ENCODE measurements at regions not wholly inside any gene's neighbourhood (a gene's known extent, or its start where the extent isn't known, plus 50 kb on each side); places are given as distances from the start of the nearest gene placed in this dataset.
A peak's percentile ranks its signal among the peaks of the same experiment; 100 is the strongest.

DNA sequence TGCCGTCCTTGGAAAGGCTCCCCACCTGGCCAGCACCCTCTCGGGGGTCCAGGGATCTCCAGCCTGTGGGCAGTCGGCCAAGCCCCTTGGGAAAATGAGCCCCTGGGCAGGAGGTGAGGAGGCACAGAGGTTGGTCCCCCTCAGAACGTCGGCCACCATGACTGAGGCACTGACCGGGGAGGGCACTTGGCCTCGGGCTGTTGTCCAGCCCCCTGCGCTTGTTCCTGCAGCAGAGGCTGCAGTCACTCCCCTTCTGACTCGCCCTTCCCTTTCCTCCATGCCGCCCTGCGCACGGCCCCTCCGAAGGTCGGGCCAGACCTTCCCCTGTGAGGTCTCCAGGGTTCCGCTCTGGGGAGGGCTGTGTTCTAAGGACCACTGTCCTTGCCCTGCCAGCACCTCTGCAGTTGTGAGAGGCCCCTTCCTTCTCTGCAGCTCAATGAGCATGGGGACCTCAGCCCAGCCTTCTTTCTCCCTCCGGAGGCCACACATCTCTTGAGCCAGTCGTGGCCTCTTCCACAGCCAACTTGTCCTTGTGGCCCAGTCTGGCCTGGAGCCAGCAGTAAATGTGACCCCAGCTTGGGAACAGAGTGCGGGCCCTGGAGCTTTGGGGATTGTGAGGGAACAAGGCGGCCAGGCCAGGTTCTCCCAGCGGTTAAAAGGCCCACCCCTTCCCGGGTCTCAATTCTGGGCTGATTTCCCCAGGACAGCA, 195.5 kb downstream of the DLL1 start:
- H3K14ac ChIP-seq (ENCODE audit: low read length), result peak overlapping the region; percentile 32
- H3K27ac ChIP-seq (replicated peaks; ENCODE audit: low read length), result no peak overlapping the region
- H2BK12ac ChIP-seq (ENCODE audit: low read length), result peak overlapping the region; percentile 47
- H2AK5ac ChIP-seq (ENCODE audit: low read depth, low read length), result peak overlapping the region; percentile 92
- no peak overlapping the region for H3K4me3 ChIP-seq (ENCODE audit: low read length in 2 of 2)
- peaks cover 0 to 9% (median 0%) of the 10 kb centered on the region in 3 experiments for H3K27me3 ChIP-seq (ENCODE audit: control insufficient read depth in 3 of 3, insufficient read depth in 3 of 3, low read depth in 1 of 3, low read length in 3 of 3)
- H3K36me3 ChIP-seq (replicated peaks in 1 of 2; ENCODE audit: control insufficient read depth in 2 of 2, insufficient read depth in 2 of 2, low read length in 2 of 2), result no peaks in the 10 kb centered on the region
- WGBS, 2 donors (ENCODE audit: extremely low coverage in 2 of 2, insufficient read length in 2 of 2, insufficient replicate concordance in 1 of 2), result no CpG with 5 or more reads among the region's 21 CpGs
- no peak overlapping the region for H2BK120ac ChIP-seq (ENCODE audit: low read depth, low read length)
- H3K9me3 ChIP-seq (replicated peaks in 1 of 2; ENCODE audit: control insufficient read depth in 2 of 2, insufficient read depth in 1 of 2, low read depth in 1 of 2, low read length in 2 of 2), result no peaks in the 10 kb centered on the region
- H3K4me2 ChIP-seq (ENCODE audit: insufficient read depth, low read length, poor library complexity, severe bottlenecking), result no peak overlapping the region
- no peak overlapping the region for H3K4ac ChIP-seq (ENCODE audit: low read length)
- no peak overlapping the region for H4K8ac ChIP-seq (ENCODE audit: low read depth, low read length)
- H2BK15ac ChIP-seq (ENCODE audit: low read length), result peak overlapping the region; percentile 65
- H3K23ac ChIP-seq (ENCODE audit: low read depth, low read length, poor library complexity), result no peak overlapping the region
- DNase-seq (ENCODE audit: low spot score), result no peak
- peaks cover 0 to 18% of the 10 kb centered on the region in 2 donors for H3K4me1 ChIP-seq (ENCODE audit: control insufficient read depth in 2 of 2, insufficient read depth in 1 of 2, low read depth in 1 of 2, low read length in 2 of 2)
- peak overlapping the region; percentile 30 for H2BK5ac ChIP-seq (ENCODE audit: low read length)
- H3K18ac ChIP-seq (ENCODE audit: low read length), result peak overlapping the region; percentile 50
- H3K9ac ChIP-seq (ENCODE audit: low read depth, low read length, poor library complexity), result no peak overlapping the region
- H2AFZ ChIP-seq (ENCODE audit: low read length), result no peak overlapping the region
- no peak overlapping the region for H4K91ac ChIP-seq (ENCODE audit: low read depth, low read length, poor library complexity)
- no peaks in the 10 kb centered on the region for H3K79me1 ChIP-seq (ENCODE audit: low read depth, low read length)

GRCh38 chr6:170094686-170095272, 196.1 kb downstream of the DLL1 start:
- Histone ChIP-seq H3K4me2 (ENCODE audit: insufficient read depth, low read length, poor library complexity, severe bottlenecking) (no peak overlapping the region), H3K4ac (ENCODE audit: low read length) (no peak overlapping the region), H3K27me3 (ENCODE audit: control insufficient read depth in 3 of 3, insufficient read depth in 3 of 3, low read depth in 1 of 3, low read length in 3 of 3) (peaks cover 0 to 7% (median 0%) of the 10 kb centered on the region in 3 experiments), H2BK12ac (ENCODE audit: low read length) (peak overlapping the region; percentile 47), H3K14ac (ENCODE audit: low read length) (peak overlapping the region; percentile 3), H2BK15ac (ENCODE audit: low read length) (peak overlapping the region; percentile 65), H3K23ac (ENCODE audit: low read depth, low read length, poor library complexity) (peak overlapping the region; percentile 50), H3K9me3 (replicated peaks in 1 of 2; ENCODE audit: control insufficient read depth in 2 of 2, insufficient read depth in 1 of 2, low read depth in 1 of 2, low read length in 2 of 2) (no peaks in the 10 kb centered on the region), H3K79me1 (ENCODE audit: low read depth, low read length) (no peaks in the 10 kb centered on the region), H2BK120ac (ENCODE audit: low read depth, low read length) (peak overlapping the region; percentile 64), H3K18ac (ENCODE audit: low read length) (peak overlapping the region; percentile 84), H3K36me3 (replicated peaks in 1 of 2; ENCODE audit: control insufficient read depth in 2 of 2, insufficient read depth in 2 of 2, low read length in 2 of 2) (no peaks in the 10 kb centered on the region), H2AK5ac (ENCODE audit: low read depth, low read length) (peak overlapping the region; percentile 92), H3K9ac (ENCODE audit: low read depth, low read length, poor library complexity) (no peak overlapping the region), H2AFZ (ENCODE audit: low read length) (no peak overlapping the region), H3K4me3 (ENCODE audit: low read length in 2 of 2) (no peak overlapping the region), H3K27ac (replicated peaks; ENCODE audit: low read length) (no peak overlapping the region), H4K91ac (ENCODE audit: low read depth, low read length, poor library complexity) (no peak overlapping the region), H2BK5ac (ENCODE audit: low read length) (peak overlapping the region; percentile 30), H3K4me1 (ENCODE audit: control insufficient read depth in 2 of 2, insufficient read depth in 1 of 2, low read depth in 1 of 2, low read length in 2 of 2) (peaks cover 0 to 18% of the 10 kb centered on the region in 2 donors), H4K8ac (ENCODE audit: low read depth, low read length) (no peak overlapping the region)
- WGBS, 2 donors (ENCODE audit: extremely low coverage in 2 of 2, insufficient read length in 2 of 2, insufficient replicate concordance in 1 of 2), result no CpG with 5 or more reads among the region's 9 CpGs
- no peak for DNase-seq (ENCODE audit: low spot score)

DNA sequence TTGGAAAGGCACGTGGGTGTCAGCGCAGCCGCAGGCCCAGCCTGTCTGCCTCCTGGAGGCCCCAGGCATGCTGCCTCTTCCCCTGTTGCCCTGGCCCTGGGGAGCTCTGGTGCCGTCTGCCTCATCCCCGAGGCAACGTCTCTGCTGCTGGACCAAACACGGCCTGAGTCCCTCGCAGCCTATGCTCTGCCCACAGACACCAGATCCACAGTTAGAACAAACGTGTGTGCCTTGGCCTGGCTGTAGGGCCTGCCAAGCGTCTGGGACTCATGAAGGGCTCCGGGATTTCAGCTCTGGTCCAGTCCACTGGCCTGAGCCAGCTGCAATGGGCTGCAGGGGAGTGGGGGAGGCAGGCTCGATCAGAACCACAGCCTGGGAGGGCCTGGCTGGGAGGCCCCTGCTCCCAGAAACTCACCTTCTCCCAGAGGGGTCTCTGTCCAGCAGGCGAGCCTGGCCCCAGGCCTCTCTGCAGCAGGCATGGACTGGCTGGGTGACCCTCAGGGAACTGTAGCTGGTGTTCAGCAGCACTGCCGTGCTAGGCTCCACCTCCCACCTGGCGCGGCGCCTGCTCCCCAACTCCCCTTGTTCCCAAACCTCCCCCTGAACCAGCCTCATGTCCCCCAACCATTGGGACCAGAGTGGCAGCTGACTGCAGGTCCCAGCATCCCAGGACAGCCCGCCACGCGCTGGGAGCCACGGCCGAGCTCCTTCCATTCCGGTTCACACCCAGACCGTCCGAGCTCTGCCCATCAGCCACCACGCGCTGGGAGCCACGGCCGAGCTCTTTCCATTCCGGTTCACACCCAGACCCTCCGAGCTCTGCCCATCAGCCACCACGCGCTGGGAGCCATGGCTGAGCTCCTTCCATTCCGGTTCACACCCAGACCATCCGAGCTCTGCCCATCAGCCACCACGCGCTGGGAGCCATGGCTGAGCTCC, 197.0 kb downstream of the DLL1 start:
- no peak for DNase-seq (ENCODE audit: low spot score)
- H3K4me3 ChIP-seq (ENCODE audit: low read length in 2 of 2), result no peak overlapping the region
- no peak overlapping the region for H4K91ac ChIP-seq (ENCODE audit: low read depth, low read length, poor library complexity)
- H2BK120ac ChIP-seq (ENCODE audit: low read depth, low read length), result peak overlapping the region; percentile 64
- H3K36me3 ChIP-seq (replicated peaks in 1 of 2; ENCODE audit: control insufficient read depth in 2 of 2, insufficient read depth in 2 of 2, low read length in 2 of 2), result no peaks in the 10 kb centered on the region
- no CpG with 5 or more reads among the region's 37 CpGs for WGBS, 2 donors (ENCODE audit: extremely low coverage in 2 of 2, insufficient read length in 2 of 2, insufficient replicate concordance in 1 of 2)
- peak overlapping the region; percentile 85 for H3K14ac ChIP-seq (ENCODE audit: low read length)
- peaks cover 0 to 18% of the 10 kb centered on the region in 2 donors for H3K4me1 ChIP-seq (ENCODE audit: control insufficient read depth in 2 of 2, insufficient read depth in 1 of 2, low read depth in 1 of 2, low read length in 2 of 2)
- no peak overlapping the region for H3K9ac ChIP-seq (ENCODE audit: low read depth, low read length, poor library complexity)
- H3K27ac ChIP-seq (replicated peaks; ENCODE audit: low read length), result no peak overlapping the region
- H2AFZ ChIP-seq (ENCODE audit: low read length), result no peak overlapping the region
- H3K4ac ChIP-seq (ENCODE audit: low read length), result peak overlapping the region; percentile 39
- H3K23ac ChIP-seq (ENCODE audit: low read depth, low read length, poor library complexity), result peak overlapping the region; percentile 35
- H2BK15ac ChIP-seq (ENCODE audit: low read length), result peak overlapping the region; percentile 79
- H3K4me2 ChIP-seq (ENCODE audit: insufficient read depth, low read length, poor library complexity, severe bottlenecking), result no peak overlapping the region
- H3K9me3 ChIP-seq (replicated peaks in 1 of 2; ENCODE audit: control insufficient read depth in 2 of 2, insufficient read depth in 1 of 2, low read depth in 1 of 2, low read length in 2 of 2), result no peaks in the 10 kb centered on the region
- H3K18ac ChIP-seq (ENCODE audit: low read length), result peak overlapping the region; percentile 84
- peak overlapping the region; percentile 85 for H2BK12ac ChIP-seq (ENCODE audit: low read length)
- peak overlapping the region; percentile 92 for H2AK5ac ChIP-seq (ENCODE audit: low read depth, low read length)
- H4K8ac ChIP-seq (ENCODE audit: low read depth, low read length), result no peak overlapping the region
- H3K79me1 ChIP-seq (ENCODE audit: low read depth, low read length), result no peaks in the 10 kb centered on the region
- peaks cover 0 to 2% (median 0%) of the 10 kb centered on the region in 3 experiments for H3K27me3 ChIP-seq (ENCODE audit: control insufficient read depth in 3 of 3, insufficient read depth in 3 of 3, low read depth in 1 of 3, low read length in 3 of 3)
- H2BK5ac ChIP-seq (ENCODE audit: low read length), result peak overlapping the region; percentile 67
